Peyer's patch (tissue), 4 donors: ENCODE measurements at regions not wholly inside any gene's neighbourhood (a gene's known extent, or its start where the extent isn't known, plus 50 kb on each side); places are given as distances from the start of the nearest gene placed in this dataset.
"Not testable (repeated sequence)": the region's sequence is repeated elsewhere in the genome, so short reads cannot be mapped to it uniquely, and the experiment has no call there.

ENCODE experiments used
- DNase-seq, 3 donors: peaks; one replicate each; pipeline ENCODE4 v3.0.0-alpha.2; 2017 to 2019
- H3K27ac ChIP-seq, 4 donors: fragments of 200-600 bp; sonication (generic); one replicate each; pipeline ENCODE4 v1.5.1; 2016 to 2019
- H3K27me3 ChIP-seq, 2 donors: fragments of 200-600 bp; sonication (generic); one replicate each; pipeline ENCODE4 v1.5.1; 2019
- H3K36me3 ChIP-seq, 3 donors: fragments of 200-600 bp; sonication (generic); one replicate each; pipeline ENCODE4 v1.5.1; 2016 to 2019
- H3K4me1 ChIP-seq, 4 donors: fragments of 200-600 bp; sonication (generic); one replicate each; pipeline ENCODE4 v1.5.1; 2016 to 2019
- H3K4me3 ChIP-seq, 4 donors: fragments of 200-600 bp; sonication (generic); 1 replicate in 3 of 4; 2 replicates in 1 of 4; pipeline ENCODE4 v1.5.1; 2016 to 2019; ENCODE audit warnings: mild to moderate bottlenecking in 1 of 4
- H3K9me3 ChIP-seq, 4 donors: fragments of 200-600 bp; sonication (generic); one replicate each; pipeline ENCODE4 v1.5.1; 2016 to 2019; ENCODE audit warnings: mild to moderate bottlenecking in 1 of 4
- POLR2A ChIP-seq, 2 donors: fragments of 450-650 bp; IDR thresholded peaks; one replicate each; pipeline ENCODE4 v1.5.1; 2017; ENCODE audit warnings: antibody characterized with exemption in 2 of 2, mild to moderate bottlenecking in 2 of 2, moderate library complexity in 2 of 2
- TF ChIP-seq, protein P1 (sequence below), 6 experiments: fragments of 450-650 bp in 4 of 6; fragments of 200-600 bp in 2 of 6; sonication (generic) in 1 of 6; IDR thresholded peaks; one replicate each; pipeline ENCODE4 v1.5.1; 2017 to 2019; ENCODE audit warnings: antibody characterized with exemption in 6 of 6, mild to moderate bottlenecking in 3 of 6, moderate library complexity in 1 of 6

DNA sequence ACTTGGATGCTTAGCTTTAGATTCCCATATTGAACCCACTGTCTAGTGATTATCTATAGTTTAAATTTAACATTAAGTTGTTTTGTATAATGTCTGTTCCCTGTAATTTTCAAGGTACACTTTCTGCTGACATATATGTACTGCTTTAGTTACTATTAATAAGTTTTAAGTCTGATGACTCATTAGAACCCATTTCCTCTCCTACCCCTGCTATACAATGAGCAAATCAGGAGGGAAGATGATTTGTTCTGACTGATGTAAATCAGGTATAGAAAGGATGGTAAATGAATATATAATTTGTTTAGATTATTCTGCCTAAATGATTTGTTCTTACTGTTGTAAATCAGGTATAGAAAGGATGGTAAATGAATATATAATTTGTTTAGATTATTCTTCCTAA, 691.8 kb downstream of the NXPH1 start:
- Histone ChIP-seq H3K27me3 (no peaks in the 10 kb centered on the region), H3K4me1 (no peaks in the 10 kb centered on the region), H3K36me3 (no peaks in the 10 kb centered on the region), H3K4me3 (no peak overlapping the region), H3K27ac (no peak overlapping the region), H3K9me3 (no peaks in the 10 kb centered on the region)
- no peak for DNase-seq
- no peak for TF ChIP-seq POLR2A (IDR thresholded peaks at IDR 0.05)
- TF ChIP-seq, protein P1, sequence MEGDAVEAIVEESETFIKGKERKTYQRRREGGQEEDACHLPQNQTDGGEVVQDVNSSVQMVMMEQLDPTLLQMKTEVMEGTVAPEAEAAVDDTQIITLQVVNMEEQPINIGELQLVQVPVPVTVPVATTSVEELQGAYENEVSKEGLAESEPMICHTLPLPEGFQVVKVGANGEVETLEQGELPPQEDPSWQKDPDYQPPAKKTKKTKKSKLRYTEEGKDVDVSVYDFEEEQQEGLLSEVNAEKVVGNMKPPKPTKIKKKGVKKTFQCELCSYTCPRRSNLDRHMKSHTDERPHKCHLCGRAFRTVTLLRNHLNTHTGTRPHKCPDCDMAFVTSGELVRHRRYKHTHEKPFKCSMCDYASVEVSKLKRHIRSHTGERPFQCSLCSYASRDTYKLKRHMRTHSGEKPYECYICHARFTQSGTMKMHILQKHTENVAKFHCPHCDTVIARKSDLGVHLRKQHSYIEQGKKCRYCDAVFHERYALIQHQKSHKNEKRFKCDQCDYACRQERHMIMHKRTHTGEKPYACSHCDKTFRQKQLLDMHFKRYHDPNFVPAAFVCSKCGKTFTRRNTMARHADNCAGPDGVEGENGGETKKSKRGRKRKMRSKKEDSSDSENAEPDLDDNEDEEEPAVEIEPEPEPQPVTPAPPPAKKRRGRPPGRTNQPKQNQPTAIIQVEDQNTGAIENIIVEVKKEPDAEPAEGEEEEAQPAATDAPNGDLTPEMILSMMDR (IDR thresholded peaks at IDR 0.05), result no peak

DNA sequence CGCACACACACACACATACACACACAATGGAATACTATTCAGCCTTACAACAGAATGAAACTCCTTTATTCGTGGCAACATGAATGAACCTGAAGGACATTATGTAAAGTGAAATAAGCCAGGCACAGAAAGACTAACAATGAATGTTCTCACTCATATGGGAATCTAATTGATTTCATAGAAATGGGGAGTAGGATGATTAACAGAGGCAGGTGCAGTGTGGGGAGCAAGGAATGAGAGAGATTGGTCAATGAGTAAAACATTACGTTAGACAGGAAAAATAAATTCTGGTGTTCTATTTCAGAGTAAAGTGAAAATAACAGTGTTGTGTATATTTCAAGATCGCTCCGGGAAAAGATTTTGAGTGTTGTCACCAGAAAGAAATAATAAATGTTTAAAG, 694.5 kb downstream of the NXPH1 start:
- no peaks in the 10 kb centered on the region for H3K4me1 ChIP-seq

DNA sequence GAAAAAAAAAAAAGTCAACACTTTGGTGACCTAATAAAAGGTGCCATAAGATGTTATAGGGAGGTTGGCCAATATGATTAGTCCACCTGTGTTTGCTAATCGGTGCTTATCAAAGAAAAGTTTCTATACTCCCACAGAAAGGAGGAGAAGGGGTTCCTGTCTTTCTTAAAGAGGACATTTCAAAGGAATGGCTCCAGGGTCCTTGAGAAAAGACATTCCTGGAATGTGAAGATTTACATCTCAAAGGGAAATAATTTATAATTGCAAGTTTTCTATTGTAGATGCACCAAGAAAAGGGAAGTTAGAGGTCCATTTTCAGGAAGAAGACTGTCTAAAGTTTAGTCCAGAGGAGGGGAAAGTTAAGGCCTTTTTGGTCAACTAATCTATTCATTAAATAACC, 715.3 kb downstream of the NXPH1 start:
- no peaks in the 10 kb centered on the region for H3K9me3 ChIP-seq
- no peaks in the 10 kb centered on the region for H3K4me1 ChIP-seq
- no peaks in the 10 kb centered on the region for H3K36me3 ChIP-seq
- no peak for DNase-seq
- no peak overlapping the region for H3K4me3 ChIP-seq
- H3K27me3 ChIP-seq, result no peaks in the 10 kb centered on the region
- no peak overlapping the region for H3K27ac ChIP-seq
- TF ChIP-seq POLR2A (IDR thresholded peaks at IDR 0.05), result no peak
- TF ChIP-seq, protein P1 (IDR thresholded peaks at IDR 0.05), result no peak

More for the DNA sequence above, 694.5 kb downstream of the NXPH1 start:
- Histone ChIP-seq H3K27me3 (no peaks in the 10 kb centered on the region), H3K27ac (no peak overlapping the region), H3K4me3 (no peak overlapping the region), H3K9me3 (no peaks in the 10 kb centered on the region), H3K36me3 (no peaks in the 10 kb centered on the region)
- DNase-seq, result no peak
- TF ChIP-seq, protein P1 (IDR thresholded peaks at IDR 0.05), result no peak
- no peak for TF ChIP-seq POLR2A (IDR thresholded peaks at IDR 0.05)

DNA sequence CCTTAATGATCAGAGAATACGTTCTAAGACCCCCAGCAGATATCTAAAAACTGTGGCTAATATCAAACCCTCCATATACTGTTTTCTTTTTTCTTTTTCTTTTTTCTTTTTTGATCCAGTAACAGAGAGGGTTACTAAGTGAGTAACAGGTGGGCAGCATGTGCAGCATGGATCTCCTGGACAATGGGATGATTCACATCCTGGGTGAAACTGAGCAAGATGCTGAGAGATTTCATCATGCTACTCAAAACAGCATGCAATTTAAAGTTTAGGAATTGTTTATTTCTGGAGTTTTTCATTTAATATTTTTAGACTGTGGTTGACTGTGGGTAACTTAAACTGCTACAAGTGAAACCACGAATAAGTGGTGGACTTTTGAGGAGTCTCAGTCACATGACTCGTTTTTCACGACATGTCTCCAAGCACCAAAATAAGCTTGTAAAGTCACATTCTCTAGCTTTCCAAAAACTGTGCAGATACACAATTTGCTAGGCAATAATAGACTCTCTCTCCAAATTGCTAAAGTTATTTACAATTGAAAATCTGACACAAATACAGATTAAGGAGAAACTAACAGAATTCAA, 716.2 kb downstream of the NXPH1 start:
- TF ChIP-seq POLR2A (IDR thresholded peaks at IDR 0.05), result no peak
- TF ChIP-seq, protein P1 (IDR thresholded peaks at IDR 0.05), result no peak
- no peak overlapping the region for H3K4me3 ChIP-seq
- no peaks in the 10 kb centered on the region for H3K4me1 ChIP-seq
- DNase-seq, result no peak
- H3K27ac ChIP-seq, result no peak overlapping the region
- H3K36me3 ChIP-seq, result no peaks in the 10 kb centered on the region
- H3K9me3 ChIP-seq, result no peaks in the 10 kb centered on the region
- no peaks in the 10 kb centered on the region for H3K27me3 ChIP-seq

DNA sequence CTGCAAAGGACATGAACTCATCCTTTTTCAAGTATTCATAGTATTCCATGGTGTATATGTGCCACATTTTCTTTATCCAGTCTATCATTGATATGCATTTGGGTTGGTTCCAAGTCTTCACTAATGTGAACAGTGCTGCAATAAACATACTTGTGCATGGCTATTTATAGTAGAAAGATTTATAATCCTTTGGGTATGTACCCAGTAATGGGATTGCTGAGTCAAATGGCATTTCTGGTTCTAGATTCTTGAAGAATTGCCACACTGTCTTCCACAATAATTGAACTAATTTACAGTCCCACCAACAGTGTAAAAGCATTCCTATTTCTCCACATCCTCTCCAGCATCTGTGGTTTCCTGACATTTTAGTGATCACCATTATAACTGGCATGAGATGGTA, 730.3 kb downstream of the NXPH1 start:
- not testable (repeated sequence) for H3K36me3 ChIP-seq, H3K27me3 ChIP-seq, DNase-seq

DNA sequence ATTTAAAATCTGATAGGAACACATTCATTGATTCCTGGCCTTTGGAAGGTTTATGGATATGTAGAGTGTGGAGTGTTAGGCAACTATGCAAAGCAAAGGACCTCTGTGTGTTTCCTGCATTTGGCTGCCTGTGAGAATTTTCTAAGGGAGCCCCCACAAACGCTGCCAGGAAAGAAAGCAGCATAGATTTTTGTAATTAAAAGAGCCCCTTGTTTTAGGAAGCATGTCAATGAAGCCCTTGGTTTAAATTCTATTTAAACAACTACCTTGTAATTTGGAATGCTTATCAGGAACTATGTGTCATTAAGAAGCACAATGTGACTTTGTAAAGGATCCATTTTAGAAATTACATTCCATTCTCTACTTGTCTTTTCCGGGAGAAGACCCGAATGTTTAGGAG, 742.5 kb downstream of the NXPH1 start:
- TF ChIP-seq, protein P1 (IDR thresholded peaks at IDR 0.05), result no peak
- no peak for TF ChIP-seq POLR2A (IDR thresholded peaks at IDR 0.05)
- H3K27ac ChIP-seq, result no peak overlapping the region
- no peaks in the 10 kb centered on the region for H3K9me3 ChIP-seq
- H3K27me3 ChIP-seq, result no peaks in the 10 kb centered on the region
- no peak for DNase-seq
- no peaks in the 10 kb centered on the region for H3K36me3 ChIP-seq
- H3K4me3 ChIP-seq, result no peak overlapping the region
- H3K4me1 ChIP-seq, result no peaks in the 10 kb centered on the region

More for the DNA sequence above, 730.3 kb downstream of the NXPH1 start:
- H3K4me3 ChIP-seq, H3K4me1 ChIP-seq, H3K27ac ChIP-seq, H3K9me3 ChIP-seq: not testable (repeated sequence)
